HFFc6 (cell line): ENCODE measurements at regions not wholly inside any gene's neighbourhood (a gene's known extent, or its start where the extent isn't known, plus 50 kb on each side); places are given as distances from the start of the nearest gene placed in this dataset.

ENCODE experiments used
- DNase-seq: peaks from one replicate; pipeline ENCODE4 v3.0.0-alpha.2; 2018
- H3K27ac Mint-ChIP-seq: 2 replicates; pipeline ENCODE4 v1.8.0; 2020; ENCODE audit warnings: mild to moderate bottlenecking, mixed read lengths
- H3K27me3 Mint-ChIP-seq: 2 replicates; pipeline ENCODE4 v1.8.0; 2021; ENCODE audit warnings: mild to moderate bottlenecking, moderate library complexity, mixed read lengths; ENCODE audit not compliant: insufficient read depth
- H3K36me3 Mint-ChIP-seq: 2 replicates; pipeline ENCODE4 v1.8.0; 2021; ENCODE audit warnings: low read depth, mixed read lengths
- H3K4me1 Mint-ChIP-seq: 2 replicates; pipeline ENCODE4 v1.8.0; 2020; ENCODE audit warnings: low read depth, mixed read lengths
- H3K4me3 Mint-ChIP-seq: 2 replicates; pipeline ENCODE4 v1.8.0; 2020; ENCODE audit warnings: mild to moderate bottlenecking, moderate library complexity, mixed read lengths
- H3K9me3 Mint-ChIP-seq: 2 replicates; pipeline ENCODE4 v1.8.0; 2020; ENCODE audit warnings: mild to moderate bottlenecking, mixed read lengths
- TF ChIP-seq, protein P1 (sequence below): fragments of 200-600 bp; sonication (generic); IDR thresholded peaks from 2 replicates; pipeline ENCODE4 v1.5.0; 2021; ENCODE audit warnings: antibody characterized with exemption, mild to moderate bottlenecking

DNA sequence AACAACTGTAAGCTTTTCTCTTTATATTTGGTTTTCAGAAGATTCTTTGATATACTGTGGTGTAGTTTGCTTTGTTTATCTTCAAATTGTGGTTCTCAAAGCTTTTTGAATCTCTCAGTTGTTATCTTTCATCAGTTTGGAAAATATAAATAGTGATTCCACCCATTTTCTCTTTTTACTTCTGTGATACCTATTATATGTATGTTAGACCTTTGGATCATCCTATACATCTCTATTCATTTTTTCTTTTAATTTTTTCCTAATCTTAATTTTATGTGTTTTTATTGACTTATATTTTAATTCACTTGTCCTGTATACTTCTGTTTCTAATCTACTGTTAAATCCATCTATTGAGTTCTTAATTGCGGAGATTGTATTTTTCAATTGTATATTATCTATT lies 160.7 kb upstream of the COL8A1 start:
- H3K27me3 Mint-ChIP-seq: no peaks in the 10 kb centered on the region
- H3K4me3 Mint-ChIP-seq: no peak overlapping the region
- H3K9me3 Mint-ChIP-seq: peaks cover 22% of the 10 kb centered on the region
- H3K36me3 Mint-ChIP-seq: peaks cover 25% of the 10 kb centered on the region
- peaks cover 34% of the 10 kb centered on the region for H3K4me1 Mint-ChIP-seq
- no peak overlapping the region for H3K27ac Mint-ChIP-seq
- TF ChIP-seq, protein P1, sequence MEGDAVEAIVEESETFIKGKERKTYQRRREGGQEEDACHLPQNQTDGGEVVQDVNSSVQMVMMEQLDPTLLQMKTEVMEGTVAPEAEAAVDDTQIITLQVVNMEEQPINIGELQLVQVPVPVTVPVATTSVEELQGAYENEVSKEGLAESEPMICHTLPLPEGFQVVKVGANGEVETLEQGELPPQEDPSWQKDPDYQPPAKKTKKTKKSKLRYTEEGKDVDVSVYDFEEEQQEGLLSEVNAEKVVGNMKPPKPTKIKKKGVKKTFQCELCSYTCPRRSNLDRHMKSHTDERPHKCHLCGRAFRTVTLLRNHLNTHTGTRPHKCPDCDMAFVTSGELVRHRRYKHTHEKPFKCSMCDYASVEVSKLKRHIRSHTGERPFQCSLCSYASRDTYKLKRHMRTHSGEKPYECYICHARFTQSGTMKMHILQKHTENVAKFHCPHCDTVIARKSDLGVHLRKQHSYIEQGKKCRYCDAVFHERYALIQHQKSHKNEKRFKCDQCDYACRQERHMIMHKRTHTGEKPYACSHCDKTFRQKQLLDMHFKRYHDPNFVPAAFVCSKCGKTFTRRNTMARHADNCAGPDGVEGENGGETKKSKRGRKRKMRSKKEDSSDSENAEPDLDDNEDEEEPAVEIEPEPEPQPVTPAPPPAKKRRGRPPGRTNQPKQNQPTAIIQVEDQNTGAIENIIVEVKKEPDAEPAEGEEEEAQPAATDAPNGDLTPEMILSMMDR: no peak
- DNase-seq: no peak

DNA sequence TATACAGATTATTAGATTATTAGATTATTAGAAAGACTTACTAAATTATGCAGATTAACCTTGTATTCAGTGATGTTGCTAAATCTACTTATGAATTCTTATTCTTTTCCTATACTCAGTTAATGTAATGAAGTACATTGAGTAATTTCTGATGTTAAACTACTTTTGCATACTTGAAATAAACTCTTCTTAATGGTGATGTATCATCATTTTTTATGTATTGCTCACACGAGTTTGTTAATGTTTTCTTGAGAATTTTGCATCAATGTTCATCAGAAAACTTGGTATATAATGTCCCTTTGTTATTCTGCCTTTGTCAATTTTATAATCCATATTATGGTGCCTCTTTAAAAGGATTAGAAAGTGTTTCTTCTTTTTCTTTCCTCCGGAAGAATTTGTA lies 163.2 kb upstream of the COL8A1 start:
- no peak for DNase-seq
- Mint-ChIP-seq H3K4me3 (no peak overlapping the region), H3K27ac (peak overlapping the region; percentile 5; the same call in 1 of the 2 replicates), H3K36me3 (peaks cover 25% of the 10 kb centered on the region), H3K4me1 (peaks cover 36% of the 10 kb centered on the region), H3K27me3 (no peaks in the 10 kb centered on the region), H3K9me3 (peaks cover 22% of the 10 kb centered on the region)
- TF ChIP-seq, protein P1: no peak

DNA sequence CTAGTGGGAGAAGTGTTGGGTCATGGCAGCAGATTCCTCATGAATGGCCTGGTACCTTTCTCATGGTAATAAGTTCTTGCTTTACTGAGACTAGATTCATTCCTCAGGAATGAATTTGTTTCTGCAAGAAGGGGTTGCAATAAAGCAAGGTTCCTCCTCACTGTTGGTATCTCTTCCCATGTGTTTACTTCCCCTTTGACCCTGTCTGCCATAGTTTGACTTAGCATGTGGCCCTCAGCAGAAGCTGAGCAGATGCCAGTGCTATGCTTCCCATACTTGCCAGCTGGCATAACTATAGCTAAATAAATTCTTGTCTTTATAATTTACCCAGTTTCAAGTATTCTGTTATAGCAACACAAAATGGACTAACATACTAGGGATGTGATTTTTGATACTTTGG lies 163.6 kb upstream of the COL8A1 start:
- H3K9me3 Mint-ChIP-seq: peaks cover 22% of the 10 kb centered on the region
- peaks cover 25% of the 10 kb centered on the region for H3K36me3 Mint-ChIP-seq
- DNase-seq: peak; percentile 14
- no peaks in the 10 kb centered on the region; the same call in 1 of the 2 replicates for H3K27me3 Mint-ChIP-seq
- H3K4me3 Mint-ChIP-seq: no peak overlapping the region
- TF ChIP-seq, protein P1: no peak
- H3K27ac Mint-ChIP-seq: peak overlapping the region; percentile 53
- peaks cover 36% of the 10 kb centered on the region for H3K4me1 Mint-ChIP-seq

DNA sequence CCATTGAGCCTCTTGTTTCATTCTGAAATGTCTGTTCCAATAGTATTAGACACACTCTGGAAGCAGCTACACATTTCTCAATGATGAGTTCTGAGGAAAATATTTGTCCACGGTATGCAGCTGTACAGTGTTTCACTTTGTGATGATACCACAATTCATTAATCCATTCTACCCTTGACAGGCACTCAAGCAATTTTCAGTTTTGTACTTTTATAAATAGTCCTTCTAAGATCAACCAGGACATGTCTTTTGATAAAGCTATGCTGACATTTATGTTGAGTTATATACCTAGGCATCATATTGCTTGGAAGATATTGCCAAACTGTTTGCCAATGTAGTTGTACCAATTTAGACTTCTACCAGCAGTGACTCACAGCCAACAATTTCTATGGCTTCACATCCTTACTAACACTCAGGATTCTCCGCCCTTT lies 165.1 kb upstream of the COL8A1 start:
- TF ChIP-seq, protein P1: no peak
- peak; percentile 48 for DNase-seq
- H3K4me3 Mint-ChIP-seq: peak overlapping the region; percentile 54
- H3K36me3 Mint-ChIP-seq: peaks cover 18% of the 10 kb centered on the region
- H3K9me3 Mint-ChIP-seq: peaks cover 16% of the 10 kb centered on the region
- no peaks in the 10 kb centered on the region; the same call in 1 of the 2 replicates for H3K27me3 Mint-ChIP-seq
- H3K27ac Mint-ChIP-seq: peak overlapping the region; percentile 36
- H3K4me1 Mint-ChIP-seq: peaks cover 36% of the 10 kb centered on the region

DNA sequence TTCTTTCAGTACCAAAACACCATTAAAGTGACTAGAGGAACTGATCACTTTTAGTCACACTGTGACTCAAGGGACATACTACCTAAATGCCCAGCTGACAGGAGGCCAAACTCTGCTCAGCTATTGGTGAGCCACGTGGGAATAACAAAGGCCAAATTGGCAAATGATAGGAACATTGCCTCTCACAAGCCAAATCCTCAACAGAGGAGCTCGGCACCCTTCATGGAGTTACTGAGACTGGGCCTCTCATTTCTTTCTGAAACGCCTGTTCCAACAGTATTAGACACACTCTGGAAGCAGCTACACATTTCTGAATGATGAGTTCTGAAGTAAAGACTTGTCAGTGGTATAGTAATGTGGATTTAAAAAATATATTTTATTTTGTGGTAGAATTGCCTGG lies 166.0 kb upstream of the COL8A1 start:
- Mint-ChIP-seq H3K4me1 (peaks cover 36% of the 10 kb centered on the region), H3K9me3 (peaks cover 7% of the 10 kb centered on the region; the same call in 1 of the 2 replicates), H3K36me3 (peaks cover 10% of the 10 kb centered on the region), H3K27me3 (no peaks in the 10 kb centered on the region; the same call in none of the 2 replicates), H3K4me3 (no peak overlapping the region), H3K27ac (peak overlapping the region; percentile 36; the same call in 1 of the 2 replicates)
- TF ChIP-seq, protein P1: no peak
- no peak for DNase-seq
